Mesendoderm (in vitro differentiated cells): ENCODE measurements at regions not wholly inside any gene's neighbourhood (a gene's known extent, or its start where the extent isn't known, plus 50 kb on each side); places are given as distances from the start of the nearest gene placed in this dataset.

Experiments used
- DNase-seq: peaks from one replicate; pipeline ENCODE4 v3.0.0; 2013
- H2AK5ac ChIP-seq: 2 replicates; pipeline ENCODE4 v1.6.1; 2013; ENCODE audit warnings: low read length, inconsistent platforms
- H2BK120ac ChIP-seq: 2 replicates; pipeline ENCODE4 v1.6.1; 2013; ENCODE audit warnings: low read depth, mild to moderate bottlenecking, low read length, moderate library complexity, mixed read lengths
- H2BK15ac ChIP-seq: replicated peaks from 2 replicates; pipeline ENCODE4 v1.6.1; 2013; ENCODE audit warnings: low read depth, mild to moderate bottlenecking, moderate library complexity
- H2BK5ac ChIP-seq: 2 replicates; pipeline ENCODE4 v1.6.1; 2013; ENCODE audit warnings: low read length, inconsistent platforms
- H3K18ac ChIP-seq: 2 replicates; pipeline ENCODE4 v1.6.1; 2013; ENCODE audit warnings: mild to moderate bottlenecking, low read length, mixed read lengths
- H3K23ac ChIP-seq: one replicate; pipeline ENCODE4 v1.6.1; 2013; ENCODE audit warnings: low read length
- H3K27ac ChIP-seq: 2 replicates; pipeline ENCODE4 v1.5.1; 2013; ENCODE audit warnings: low read depth, mild to moderate bottlenecking, inconsistent platforms, low read length, moderate library complexity
- H3K27me3 ChIP-seq: 2 replicates; pipeline ENCODE4 v1.6.1; 2013; ENCODE audit warnings: low read length, control low read depth, mild to moderate bottlenecking, inconsistent platforms; ENCODE audit not compliant: insufficient read depth, poor library complexity
- H3K36me3 ChIP-seq: 2 replicates; pipeline ENCODE4 v1.6.1; 2013; ENCODE audit warnings: low read length, inconsistent platforms; ENCODE audit not compliant: control insufficient read depth, insufficient read depth
- H3K4ac ChIP-seq: one replicate; pipeline ENCODE4 v1.6.1; 2013; ENCODE audit warnings: low read depth, mild to moderate bottlenecking, low read length, moderate library complexity
- H3K4me1 ChIP-seq: 2 replicates; pipeline ENCODE4 v1.6.1; 2013; ENCODE audit warnings: low read depth, low read length, inconsistent platforms; ENCODE audit not compliant: control insufficient read depth
- H3K4me2 ChIP-seq: 2 replicates; pipeline ENCODE4 v1.6.1; 2013; ENCODE audit warnings: low read length
- H3K4me3 ChIP-seq: 2 replicates; pipeline ENCODE4 v1.5.1; 2013; ENCODE audit warnings: mild to moderate bottlenecking, low read length
- H3K56ac ChIP-seq: one replicate; pipeline ENCODE4 v1.6.1; 2013; ENCODE audit warnings: low read length
- H3K79me1 ChIP-seq: 2 replicates; pipeline ENCODE4 v1.6.1; 2013; ENCODE audit warnings: low read length, inconsistent platforms
- H3K79me2 ChIP-seq: 2 replicates; pipeline ENCODE4 v1.6.1; 2013; ENCODE audit warnings: mild to moderate bottlenecking, low read length; ENCODE audit not compliant: control insufficient read depth, insufficient read depth
- H3K9ac ChIP-seq: 2 replicates; pipeline ENCODE4 v1.6.1; 2013; ENCODE audit warnings: low read length, inconsistent platforms
- H4K5ac ChIP-seq: one replicate; pipeline ENCODE4 v1.6.1; 2013; ENCODE audit warnings: low read length
- H4K8ac ChIP-seq: one replicate; pipeline ENCODE4 v1.6.1; 2013; ENCODE audit warnings: low read depth, mild to moderate bottlenecking, control low read depth, low read length, moderate library complexity
- WGBS: extraction: QIAGEN DNeasy Blood & Tissue Kit; methylation state at CpG from one replicate; pipeline ENCODE4 v1.1.7; 2013; ENCODE audit warnings: low lambda C conversion rate, missing lambda C conversion rate; ENCODE audit not compliant: insufficient coverage; ENCODE audit errors: extremely low coverage; 5-methylcytosine and 5-hydroxymethylcytosine counted together

DNA sequence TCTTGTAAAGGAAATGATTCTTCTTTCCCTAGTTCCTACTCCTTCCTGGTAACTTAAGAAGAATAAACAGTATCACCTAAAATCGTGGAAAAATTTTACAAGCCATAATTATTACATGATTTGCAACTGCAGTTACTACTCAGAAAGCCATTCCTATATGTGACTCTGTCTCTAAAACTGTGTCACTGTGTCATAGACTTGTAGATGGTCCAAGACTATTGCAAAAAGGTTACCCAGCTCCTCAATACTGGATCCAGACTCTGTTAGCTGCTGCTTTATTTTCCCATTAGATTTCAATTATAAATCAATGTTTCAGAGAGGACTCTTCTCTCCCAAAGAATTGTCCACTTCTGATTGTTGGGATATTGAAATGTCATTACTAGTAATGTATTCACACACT lies 142.1 kb upstream of the STMND1 start:
- H3K36me3 ChIP-seq, result no peaks in the 10 kb centered on the region
- H3K4me2 ChIP-seq, result no peak overlapping the region
- no peak overlapping the region for H3K9ac ChIP-seq
- H2AK5ac ChIP-seq, result no peak overlapping the region
- H2BK120ac ChIP-seq, result no peak overlapping the region
- H4K8ac ChIP-seq, result no peak overlapping the region
- H3K27ac ChIP-seq, result no peak overlapping the region
- H3K4ac ChIP-seq, result no peak overlapping the region
- no peak overlapping the region for H3K56ac ChIP-seq
- no peaks in the 10 kb centered on the region for H3K79me2 ChIP-seq
- H3K79me1 ChIP-seq, result no peaks in the 10 kb centered on the region
- H3K18ac ChIP-seq, result no peak overlapping the region
- H2BK15ac ChIP-seq, result no peak overlapping the region
- WGBS, result no CpG with 5 or more reads among the region's 1 CpG
- no peak overlapping the region for H3K4me3 ChIP-seq
- DNase-seq, result no peak
- H3K4me1 ChIP-seq, result peaks cover 3% of the 10 kb centered on the region
- H3K27me3 ChIP-seq, result no peaks in the 10 kb centered on the region
- no peak overlapping the region for H4K5ac ChIP-seq
- H2BK5ac ChIP-seq, result no peak overlapping the region
- no peak overlapping the region for H3K23ac ChIP-seq

GRCh38 chr6:16956361-16956760 lies 145.5 kb upstream of the STMND1 start:
- Histone ChIP-seq H2BK120ac (no peak overlapping the region), H3K23ac (no peak overlapping the region), H3K4me3 (no peak overlapping the region), H3K4ac (no peak overlapping the region), H3K4me2 (no peak overlapping the region), H2BK5ac (no peak overlapping the region), H3K36me3 (no peaks in the 10 kb centered on the region), H2BK15ac (no peak overlapping the region), H4K8ac (no peak overlapping the region), H3K79me1 (no peaks in the 10 kb centered on the region), H3K27me3 (no peaks in the 10 kb centered on the region), H4K5ac (no peak overlapping the region), H2AK5ac (no peak overlapping the region), H3K56ac (no peak overlapping the region), H3K9ac (no peak overlapping the region), H3K4me1 (no peaks in the 10 kb centered on the region), H3K79me2 (no peaks in the 10 kb centered on the region), H3K27ac (no peak overlapping the region), H3K18ac (no peak overlapping the region)
- DNase-seq, result no peak
- WGBS, result no CpG with 5 or more reads among the region's 2 CpGs

DNA sequence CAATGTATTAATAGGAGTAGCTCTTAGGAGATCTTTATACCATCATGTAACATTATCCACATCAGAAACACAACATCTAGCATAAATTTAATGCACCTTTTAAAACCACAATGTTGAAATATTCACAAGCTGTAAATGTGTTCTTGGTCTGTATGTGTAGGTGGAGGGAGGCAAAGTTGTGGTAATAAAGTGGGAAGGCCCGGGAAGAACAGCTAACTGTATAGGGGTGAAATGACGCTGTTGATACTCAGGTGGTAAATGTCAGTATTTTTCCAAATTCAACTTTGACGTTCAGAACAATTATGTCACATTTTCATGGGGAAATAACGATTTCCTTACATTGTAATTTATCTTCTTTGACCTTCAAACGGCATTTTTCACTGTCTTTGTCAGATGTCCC lies 146.0 kb upstream of the STMND1 start:
- Histone ChIP-seq H2BK5ac (no peak overlapping the region), H3K36me3 (no peaks in the 10 kb centered on the region), H3K27ac (no peak overlapping the region), H3K4me2 (no peak overlapping the region), H2BK120ac (no peak overlapping the region), H3K23ac (no peak overlapping the region), H4K8ac (no peak overlapping the region), H3K79me1 (no peaks in the 10 kb centered on the region), H2AK5ac (no peak overlapping the region), H3K9ac (no peak overlapping the region), H4K5ac (no peak overlapping the region), H3K56ac (no peak overlapping the region), H3K4me3 (no peak overlapping the region), H3K4me1 (no peaks in the 10 kb centered on the region), H3K4ac (no peak overlapping the region), H2BK15ac (no peak overlapping the region), H3K79me2 (no peaks in the 10 kb centered on the region), H3K27me3 (no peaks in the 10 kb centered on the region), H3K18ac (no peak overlapping the region)
- WGBS, result no CpG with 5 or more reads among the region's 5 CpGs
- no peak for DNase-seq

DNA sequence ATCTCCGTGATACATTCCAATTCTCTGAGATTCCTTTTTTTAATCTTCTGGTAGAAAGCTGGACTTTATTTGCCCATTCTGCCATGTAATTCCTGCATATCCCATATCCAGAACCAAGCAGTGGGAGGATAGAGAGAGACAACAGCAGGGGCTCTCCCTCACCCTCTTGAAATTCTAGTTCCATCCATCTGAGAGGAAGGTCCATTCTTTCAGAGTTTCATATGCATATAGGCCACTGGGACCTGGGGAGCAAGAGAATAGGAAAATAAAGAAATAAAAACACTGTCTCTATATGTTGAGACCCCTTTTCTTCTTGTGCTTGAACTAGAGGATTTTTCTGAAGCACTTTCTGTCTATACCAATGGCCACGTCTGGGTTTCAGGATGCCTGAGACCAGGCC lies 147.9 kb upstream of the STMND1 start:
- no peak overlapping the region for H2AK5ac ChIP-seq
- H3K4me3 ChIP-seq, result no peak overlapping the region
- no peaks in the 10 kb centered on the region for H3K27me3 ChIP-seq
- H4K8ac ChIP-seq, result no peak overlapping the region
- H2BK5ac ChIP-seq, result no peak overlapping the region
- no peaks in the 10 kb centered on the region for H3K79me2 ChIP-seq
- no peak overlapping the region for H4K5ac ChIP-seq
- WGBS, result no CpG with 5 or more reads among the region's 2 CpGs
- H3K27ac ChIP-seq, result no peak overlapping the region
- H2BK15ac ChIP-seq, result no peak overlapping the region
- no peak overlapping the region for H3K4me2 ChIP-seq
- H3K79me1 ChIP-seq, result no peaks in the 10 kb centered on the region
- H2BK120ac ChIP-seq, result no peak overlapping the region
- H3K4ac ChIP-seq, result no peak overlapping the region
- no peaks in the 10 kb centered on the region for H3K36me3 ChIP-seq
- no peaks in the 10 kb centered on the region for H3K4me1 ChIP-seq
- DNase-seq, result no peak
- H3K18ac ChIP-seq, result no peak overlapping the region
- H3K23ac ChIP-seq, result no peak overlapping the region
- no peak overlapping the region for H3K56ac ChIP-seq
- H3K9ac ChIP-seq, result no peak overlapping the region

DNA sequence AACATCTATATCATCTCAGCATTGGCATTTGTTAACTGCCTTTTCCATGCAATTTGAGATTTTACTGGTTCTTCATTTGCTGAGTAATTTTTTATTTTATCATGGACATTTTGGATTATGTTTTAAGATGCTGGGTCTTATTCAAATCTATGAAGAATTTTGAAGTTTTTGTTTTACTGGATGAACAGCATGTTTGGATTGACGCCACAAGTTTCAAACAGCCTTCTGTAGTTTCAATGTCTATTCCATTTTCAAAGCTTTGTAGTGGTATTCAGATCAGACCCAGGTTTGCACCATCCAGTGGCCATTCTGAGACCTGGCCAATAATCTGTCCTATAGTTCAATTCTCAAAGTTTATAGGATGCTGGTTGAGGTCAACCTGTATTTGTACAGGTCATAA lies 148.4 kb upstream of the STMND1 start:
- no peak overlapping the region for H3K23ac ChIP-seq
- no peak overlapping the region for H2AK5ac ChIP-seq
- no peak overlapping the region for H3K4ac ChIP-seq
- no peak overlapping the region for H3K4me2 ChIP-seq
- H3K79me2 ChIP-seq, result no peaks in the 10 kb centered on the region
- H3K18ac ChIP-seq, result no peak overlapping the region
- H3K56ac ChIP-seq, result no peak overlapping the region
- H3K36me3 ChIP-seq, result no peaks in the 10 kb centered on the region
- no peak overlapping the region for H3K9ac ChIP-seq
- H4K8ac ChIP-seq, result no peak overlapping the region
- H2BK5ac ChIP-seq, result no peak overlapping the region
- no peak for DNase-seq
- no peak overlapping the region for H2BK120ac ChIP-seq
- WGBS, result no CpG with 5 or more reads among the region's 1 CpG
- H3K4me1 ChIP-seq, result no peaks in the 10 kb centered on the region
- H3K27ac ChIP-seq, result no peak overlapping the region
- no peaks in the 10 kb centered on the region for H3K79me1 ChIP-seq
- no peaks in the 10 kb centered on the region for H3K27me3 ChIP-seq
- H4K5ac ChIP-seq, result no peak overlapping the region
- H2BK15ac ChIP-seq, result no peak overlapping the region
- H3K4me3 ChIP-seq, result no peak overlapping the region

DNA sequence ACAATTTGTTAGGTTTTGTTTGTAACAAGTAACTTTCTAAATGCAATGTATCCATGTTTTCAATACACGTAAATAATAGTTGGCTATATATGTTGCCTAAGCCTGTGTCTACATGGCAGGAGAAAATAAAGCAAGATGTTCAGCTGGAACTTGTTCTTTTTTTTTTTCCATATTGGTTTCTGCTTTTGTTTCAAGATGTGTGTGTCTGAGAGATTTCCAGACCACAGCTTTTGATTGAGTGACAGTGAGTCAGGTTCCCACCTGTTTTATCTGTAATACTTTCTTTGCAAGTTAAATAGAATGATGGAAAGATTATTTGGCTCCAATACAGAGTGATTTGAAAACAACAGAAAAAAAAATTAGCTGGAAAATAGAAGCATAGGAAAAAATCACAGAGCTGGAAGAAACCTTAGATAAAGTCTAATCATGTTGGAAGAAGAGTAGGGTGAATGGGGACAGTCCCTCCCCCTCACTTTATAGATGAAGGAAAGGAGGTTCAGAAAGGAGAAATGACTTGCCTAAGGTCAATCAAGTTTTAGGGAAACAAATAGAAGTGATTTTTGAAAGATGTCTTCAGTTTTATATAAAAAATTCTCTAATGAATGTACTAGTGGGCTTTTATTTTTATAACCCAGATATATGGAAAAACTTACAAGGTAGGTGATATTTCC lies 150.9 kb upstream of the STMND1 start:
- Histone ChIP-seq H3K56ac (no peak overlapping the region), H3K27ac (no peak overlapping the region), H2AK5ac (no peak overlapping the region), H3K4me2 (no peak overlapping the region), H2BK5ac (no peak overlapping the region), H3K4ac (no peak overlapping the region), H3K4me3 (no peak overlapping the region), H3K4me1 (peaks cover 13% of the 10 kb centered on the region), H2BK120ac (no peak overlapping the region), H3K9ac (no peak overlapping the region), H3K27me3 (no peaks in the 10 kb centered on the region), H3K79me1 (no peaks in the 10 kb centered on the region), H4K5ac (no peak overlapping the region), H3K36me3 (no peaks in the 10 kb centered on the region), H4K8ac (no peak overlapping the region), H3K18ac (no peak overlapping the region), H3K23ac (no peak overlapping the region), H3K79me2 (no peaks in the 10 kb centered on the region), H2BK15ac (no peak overlapping the region)
- DNase-seq, result no peak
- no CpG with 5 or more reads among the region's 1 CpG for WGBS
